GM12873 (cell line): ENCODE measurements at regions not wholly inside any gene's neighbourhood (a gene's known extent, or its start where the extent isn't known, plus 50 kb on each side); places are given as distances from the start of the nearest gene placed in this dataset.
A peak's percentile ranks its signal among the peaks of the same experiment; 100 is the strongest.

ENCODE experiments used
- TF ChIP-seq, protein P1 (sequence below): IDR thresholded peaks from 2 replicates; pipeline ENCODE4 v1.5.1; 2012; ENCODE audit warnings: low read depth, mild to moderate bottlenecking, moderate library complexity, low read length, control low read depth; ENCODE audit not compliant: insufficient read depth; ENCODE audit errors: missing control alignments

DNA sequence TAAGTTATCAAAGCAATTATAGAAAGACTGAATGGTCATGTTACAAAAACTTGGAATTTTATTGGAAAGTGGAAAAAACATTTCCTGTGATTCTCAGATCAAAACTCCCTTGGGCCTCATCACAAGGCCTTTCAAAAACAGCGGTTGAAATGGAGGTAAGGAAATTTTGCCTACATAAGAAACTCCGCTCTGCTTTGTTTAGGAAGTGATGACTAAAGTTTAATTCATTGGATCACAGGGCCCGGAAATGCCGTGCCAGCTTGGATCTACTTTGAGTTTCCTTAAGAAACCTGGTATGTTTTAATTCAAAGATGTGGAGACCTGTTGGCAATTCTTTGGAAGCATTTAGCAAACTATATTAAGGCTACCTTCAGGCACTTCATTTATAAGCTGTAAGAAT, 143.9 kb upstream of the MME start:
- TF ChIP-seq, protein P1, sequence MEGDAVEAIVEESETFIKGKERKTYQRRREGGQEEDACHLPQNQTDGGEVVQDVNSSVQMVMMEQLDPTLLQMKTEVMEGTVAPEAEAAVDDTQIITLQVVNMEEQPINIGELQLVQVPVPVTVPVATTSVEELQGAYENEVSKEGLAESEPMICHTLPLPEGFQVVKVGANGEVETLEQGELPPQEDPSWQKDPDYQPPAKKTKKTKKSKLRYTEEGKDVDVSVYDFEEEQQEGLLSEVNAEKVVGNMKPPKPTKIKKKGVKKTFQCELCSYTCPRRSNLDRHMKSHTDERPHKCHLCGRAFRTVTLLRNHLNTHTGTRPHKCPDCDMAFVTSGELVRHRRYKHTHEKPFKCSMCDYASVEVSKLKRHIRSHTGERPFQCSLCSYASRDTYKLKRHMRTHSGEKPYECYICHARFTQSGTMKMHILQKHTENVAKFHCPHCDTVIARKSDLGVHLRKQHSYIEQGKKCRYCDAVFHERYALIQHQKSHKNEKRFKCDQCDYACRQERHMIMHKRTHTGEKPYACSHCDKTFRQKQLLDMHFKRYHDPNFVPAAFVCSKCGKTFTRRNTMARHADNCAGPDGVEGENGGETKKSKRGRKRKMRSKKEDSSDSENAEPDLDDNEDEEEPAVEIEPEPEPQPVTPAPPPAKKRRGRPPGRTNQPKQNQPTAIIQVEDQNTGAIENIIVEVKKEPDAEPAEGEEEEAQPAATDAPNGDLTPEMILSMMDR: no peak

DNA sequence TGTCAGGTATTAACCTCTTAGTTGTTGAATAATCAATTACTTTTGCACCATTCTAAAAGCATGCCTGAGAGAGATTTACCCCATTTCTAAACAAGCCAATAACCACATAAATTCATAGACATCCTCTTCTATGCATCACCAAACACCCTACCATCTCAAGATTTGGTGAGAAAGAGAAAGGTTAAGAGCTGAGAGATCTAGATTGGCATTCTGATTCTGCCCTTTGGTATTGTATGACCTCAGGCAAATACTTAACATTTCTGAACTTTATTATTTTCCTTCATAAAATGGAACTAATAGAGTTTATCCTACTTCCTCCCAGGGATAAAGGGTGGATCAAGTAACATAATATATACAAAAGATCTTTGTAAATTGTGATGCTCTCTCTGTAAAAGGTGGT, 146.5 kb upstream of the MME start:
- TF ChIP-seq, protein P1: no peak

GRCh38 chr3:154932633-154933032, 147.5 kb upstream of the MME start:
- TF ChIP-seq, protein P1: no peak

GRCh38 chr3:154931484-154931883, 148.6 kb upstream of the MME start:
- TF ChIP-seq, protein P1: no peak

DNA sequence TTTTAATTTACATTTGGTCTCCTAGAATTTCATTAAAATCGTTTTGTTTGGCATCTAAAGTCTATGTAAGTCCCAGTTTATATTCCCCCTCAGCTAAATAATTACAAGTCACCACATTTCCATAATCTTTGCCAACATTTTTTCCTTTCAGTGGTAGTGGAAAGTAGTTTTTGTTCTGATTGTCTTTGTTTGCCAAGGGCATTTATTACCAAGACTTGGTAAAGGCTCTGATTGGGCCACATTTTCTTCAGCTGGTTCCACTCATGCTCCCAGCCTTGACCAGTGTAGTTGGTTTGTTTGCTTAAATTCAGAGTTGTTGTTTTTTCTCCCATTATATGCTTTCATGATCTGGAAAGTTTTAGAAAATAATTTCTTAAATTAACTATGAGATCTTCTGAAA, 153.4 kb upstream of the MME start:
- TF ChIP-seq, protein P1: no peak

DNA sequence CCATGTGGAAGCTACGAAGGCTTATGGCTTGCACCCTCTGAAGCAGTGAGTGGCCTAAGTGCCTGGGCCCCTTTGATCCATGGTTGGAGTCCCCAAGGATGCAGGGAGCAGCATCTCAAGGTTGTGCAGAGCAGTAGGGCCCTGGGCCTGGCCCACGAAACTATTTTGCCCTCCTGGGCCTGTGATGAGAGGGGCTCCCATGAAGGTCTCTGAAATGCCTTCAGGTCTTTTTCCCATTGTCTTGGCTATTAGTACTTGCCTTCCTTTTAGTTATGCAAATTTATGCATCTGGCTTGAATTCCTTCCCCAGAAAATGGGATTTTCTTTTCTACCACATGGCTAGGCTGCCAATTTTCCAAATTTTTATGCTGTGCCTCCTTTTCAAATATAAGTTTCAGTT, 158.8 kb upstream of the MME start:
- TF ChIP-seq, protein P1: no peak

GRCh38 chr3:154919226-154919625, 160.9 kb upstream of the MME start:
- TF ChIP-seq, protein P1: no peak

DNA sequence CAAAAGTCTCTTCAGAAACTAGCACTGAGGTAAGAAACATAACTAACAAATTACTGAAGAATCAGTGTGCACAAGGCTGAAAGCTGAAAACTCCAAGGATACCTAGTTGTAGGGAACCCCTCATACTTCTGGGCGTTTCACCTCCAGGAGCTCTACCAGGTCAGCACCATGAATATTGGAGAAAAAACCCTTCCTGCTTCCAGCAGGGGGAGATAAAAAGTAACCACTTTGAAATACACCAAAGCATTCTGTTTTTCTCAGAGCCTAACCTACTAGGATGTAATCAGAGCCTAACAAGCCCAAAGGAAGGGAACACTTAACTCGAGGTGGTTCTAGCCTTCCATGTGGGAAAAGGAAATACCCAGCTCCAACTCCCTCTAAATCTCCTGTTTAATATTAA, 175.8 kb upstream of the MME start:
- TF ChIP-seq, protein P1: peak; percentile 27
